ENCODE measurements at regions not wholly inside any gene's neighbourhood (a gene's known extent, or its start where the extent isn't known, plus 50 kb on each side); places are given as distances from the start of the nearest gene placed in this dataset.

DNA sequence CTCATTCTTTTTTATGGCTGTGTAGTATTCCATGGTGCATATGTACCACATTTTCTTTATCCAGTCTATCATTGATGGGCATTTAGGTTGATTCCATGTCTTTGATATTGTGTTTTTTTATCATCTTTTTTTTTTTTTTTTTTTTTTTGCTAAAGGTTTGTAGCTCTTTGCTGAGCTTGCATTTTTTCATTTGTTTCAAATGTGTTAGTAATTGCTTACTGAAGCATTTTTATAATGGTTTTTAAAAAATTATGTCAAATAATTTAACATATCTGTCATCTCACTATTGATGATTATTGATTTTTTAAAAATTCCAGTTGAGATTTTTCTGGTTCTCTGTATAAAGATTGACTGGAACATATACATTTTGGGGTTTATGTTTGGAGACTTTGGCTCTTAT lies 934.6 kb downstream of the TUSC7 start (continued):
- TF ChIP-seq TOX (CRISPR knock-in tag; IDR thresholded peaks at IDR 0.05; ENCODE audit: borderline replicate concordance) (no peak), BACH2 (CRISPR knock-in tag; IDR thresholded peaks at IDR 0.05; ENCODE audit: borderline replicate concordance) (no peak), ESRRG (CRISPR knock-in tag; IDR thresholded peaks at IDR 0.05) (no peak)
- TF ChIP-seq, protein P1, sequence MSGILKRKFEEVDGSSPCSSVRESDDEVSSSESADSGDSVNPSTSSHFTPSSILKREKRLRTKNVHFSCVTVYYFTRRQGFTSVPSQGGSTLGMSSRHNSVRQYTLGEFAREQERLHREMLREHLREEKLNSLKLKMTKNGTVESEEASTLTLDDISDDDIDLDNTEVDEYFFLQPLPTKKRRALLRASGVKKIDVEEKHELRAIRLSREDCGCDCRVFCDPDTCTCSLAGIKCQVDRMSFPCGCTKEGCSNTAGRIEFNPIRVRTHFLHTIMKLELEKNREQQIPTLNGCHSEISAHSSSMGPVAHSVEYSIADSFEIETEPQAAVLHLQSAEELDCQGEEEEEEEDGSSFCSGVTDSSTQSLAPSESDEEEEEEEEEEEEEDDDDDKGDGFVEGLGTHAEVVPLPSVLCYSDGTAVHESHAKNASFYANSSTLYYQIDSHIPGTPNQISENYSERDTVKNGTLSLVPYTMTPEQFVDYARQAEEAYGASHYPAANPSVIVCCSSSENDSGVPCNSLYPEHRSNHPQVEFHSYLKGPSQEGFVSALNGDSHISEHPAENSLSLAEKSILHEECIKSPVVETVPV (CRISPR knock-in tag; IDR thresholded peaks at IDR 0.05): no peak

DNA sequence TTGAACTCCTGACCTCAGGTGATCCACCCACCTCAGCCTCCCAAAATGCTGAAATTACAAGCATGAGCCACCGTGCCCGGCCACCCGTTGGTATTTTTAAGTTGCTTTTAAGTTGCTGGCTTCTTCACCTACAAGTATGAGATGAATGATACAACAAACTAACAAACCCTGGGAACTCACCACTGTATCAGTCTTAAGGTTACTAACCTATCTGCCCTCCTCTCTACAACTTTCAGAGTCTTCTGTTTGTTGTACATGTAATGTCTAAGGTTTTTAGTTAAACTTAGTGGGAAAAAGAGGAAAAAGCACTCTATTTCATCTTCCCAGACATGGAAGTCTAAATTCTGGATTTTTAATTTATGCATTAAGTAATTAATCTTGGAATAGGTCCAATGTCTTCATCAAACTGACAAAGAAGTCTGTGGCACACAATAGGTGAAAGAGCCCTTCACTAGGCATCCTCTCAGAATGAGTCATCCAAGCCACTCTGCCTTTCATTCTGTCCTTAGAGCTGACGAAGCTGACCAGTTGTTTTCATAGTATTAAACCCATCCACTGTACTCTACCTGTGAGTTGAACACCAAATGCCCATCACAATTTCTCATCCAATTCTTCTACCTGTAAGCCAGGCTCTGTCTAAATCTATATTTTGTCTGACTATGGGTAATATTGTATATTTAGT lies 936.1 kb downstream of the TUSC7 start:
- TF ChIP-seq, protein P2, sequence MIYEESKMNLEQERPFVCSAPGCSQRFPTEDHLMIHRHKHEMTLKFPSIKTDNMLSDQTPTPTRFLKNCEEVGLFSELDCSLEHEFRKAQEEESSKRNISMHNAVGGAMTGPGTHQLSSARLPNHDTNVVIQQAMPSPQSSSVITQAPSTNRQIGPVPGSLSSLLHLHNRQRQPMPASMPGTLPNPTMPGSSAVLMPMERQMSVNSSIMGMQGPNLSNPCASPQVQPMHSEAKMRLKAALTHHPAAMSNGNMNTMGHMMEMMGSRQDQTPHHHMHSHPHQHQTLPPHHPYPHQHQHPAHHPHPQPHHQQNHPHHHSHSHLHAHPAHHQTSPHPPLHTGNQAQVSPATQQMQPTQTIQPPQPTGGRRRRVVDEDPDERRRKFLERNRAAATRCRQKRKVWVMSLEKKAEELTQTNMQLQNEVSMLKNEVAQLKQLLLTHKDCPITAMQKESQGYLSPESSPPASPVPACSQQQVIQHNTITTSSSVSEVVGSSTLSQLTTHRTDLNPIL (CRISPR knock-in tag; IDR thresholded peaks at IDR 0.05; ENCODE audit: low read depth): no peak
- TF ChIP-seq TCF4 (CRISPR knock-in tag; IDR thresholded peaks at IDR 0.05; ENCODE audit: borderline replicate concordance): no peak
- TF ChIP-seq, protein P1 (CRISPR knock-in tag; IDR thresholded peaks at IDR 0.05): no peak
- TF ChIP-seq, protein P3, sequence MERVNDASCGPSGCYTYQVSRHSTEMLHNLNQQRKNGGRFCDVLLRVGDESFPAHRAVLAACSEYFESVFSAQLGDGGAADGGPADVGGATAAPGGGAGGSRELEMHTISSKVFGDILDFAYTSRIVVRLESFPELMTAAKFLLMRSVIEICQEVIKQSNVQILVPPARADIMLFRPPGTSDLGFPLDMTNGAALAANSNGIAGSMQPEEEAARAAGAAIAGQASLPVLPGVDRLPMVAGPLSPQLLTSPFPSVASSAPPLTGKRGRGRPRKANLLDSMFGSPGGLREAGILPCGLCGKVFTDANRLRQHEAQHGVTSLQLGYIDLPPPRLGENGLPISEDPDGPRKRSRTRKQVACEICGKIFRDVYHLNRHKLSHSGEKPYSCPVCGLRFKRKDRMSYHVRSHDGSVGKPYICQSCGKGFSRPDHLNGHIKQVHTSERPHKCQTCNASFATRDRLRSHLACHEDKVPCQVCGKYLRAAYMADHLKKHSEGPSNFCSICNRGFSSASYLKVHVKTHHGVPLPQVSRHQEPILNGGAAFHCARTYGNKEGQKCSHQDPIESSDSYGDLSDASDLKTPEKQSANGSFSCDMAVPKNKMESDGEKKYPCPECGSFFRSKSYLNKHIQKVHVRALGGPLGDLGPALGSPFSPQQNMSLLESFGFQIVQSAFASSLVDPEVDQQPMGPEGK (CRISPR knock-in tag; IDR thresholded peaks at IDR 0.05; ENCODE audit: borderline replicate concordance): no peak
- no peak for TF ChIP-seq ESRRG (CRISPR knock-in tag; IDR thresholded peaks at IDR 0.05)
- TF ChIP-seq ZC3H10 (CRISPR knock-in tag; IDR thresholded peaks at IDR 0.05): no peak
- no peak for TF ChIP-seq ARNTL (CRISPR knock-in tag; IDR thresholded peaks at IDR 0.05; ENCODE audit: borderline replicate concordance, low read depth)
- no peak for TF ChIP-seq BACH2 (CRISPR knock-in tag; IDR thresholded peaks at IDR 0.05; ENCODE audit: borderline replicate concordance)
- TF ChIP-seq, protein P4, sequence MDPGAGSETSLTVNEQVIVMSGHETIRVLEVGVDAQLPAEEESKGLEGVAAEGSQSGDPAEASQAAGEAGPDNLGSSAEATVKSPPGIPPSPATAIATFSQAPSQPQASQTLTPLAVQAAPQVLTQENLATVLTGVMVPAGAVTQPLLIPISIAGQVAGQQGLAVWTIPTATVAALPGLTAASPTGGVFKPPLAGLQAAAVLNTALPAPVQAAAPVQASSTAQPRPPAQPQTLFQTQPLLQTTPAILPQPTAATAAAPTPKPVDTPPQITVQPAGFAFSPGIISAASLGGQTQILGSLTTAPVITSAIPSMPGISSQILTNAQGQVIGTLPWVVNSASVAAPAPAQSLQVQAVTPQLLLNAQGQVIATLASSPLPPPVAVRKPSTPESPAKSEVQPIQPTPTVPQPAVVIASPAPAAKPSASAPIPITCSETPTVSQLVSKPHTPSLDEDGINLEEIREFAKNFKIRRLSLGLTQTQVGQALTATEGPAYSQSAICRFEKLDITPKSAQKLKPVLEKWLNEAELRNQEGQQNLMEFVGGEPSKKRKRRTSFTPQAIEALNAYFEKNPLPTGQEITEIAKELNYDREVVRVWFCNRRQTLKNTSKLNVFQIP (CRISPR knock-in tag; IDR thresholded peaks at IDR 0.05; ENCODE audit: borderline replicate concordance, low read depth): no peak
- TF ChIP-seq ZNF8 (CRISPR knock-in tag; IDR thresholded peaks at IDR 0.05): no peak
- no peak for TF ChIP-seq PPARA (CRISPR knock-in tag; IDR thresholded peaks at IDR 0.05; ENCODE audit: borderline replicate concordance)

DNA sequence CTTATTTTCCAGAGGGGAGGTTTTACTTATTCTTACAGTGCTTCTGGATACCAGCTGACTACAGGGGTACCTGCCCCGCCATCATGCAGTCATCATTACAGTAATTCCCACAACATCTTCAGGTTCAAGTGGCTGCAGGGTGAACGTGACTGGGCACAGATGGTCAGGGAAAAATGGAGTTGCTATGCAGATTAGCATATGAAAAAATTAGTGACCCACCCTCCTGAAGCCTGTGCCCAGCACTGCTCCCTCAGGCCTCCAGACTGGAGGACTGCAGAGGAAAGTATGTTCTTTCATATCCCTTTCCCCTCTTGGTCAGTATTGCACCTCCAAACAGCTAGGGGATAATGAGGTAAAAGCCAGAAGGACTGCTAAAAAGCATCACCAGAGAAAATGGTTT lies 937.9 kb downstream of the TUSC7 start:
- no peak for TF ChIP-seq ZFP3 (CRISPR knock-in tag; IDR thresholded peaks at IDR 0.05)
- TF ChIP-seq GLIS3 (CRISPR knock-in tag; IDR thresholded peaks at IDR 0.05): no peak
- no peak for TF ChIP-seq BACH2 (CRISPR knock-in tag; IDR thresholded peaks at IDR 0.05; ENCODE audit: borderline replicate concordance)
- TF ChIP-seq, protein P3 (CRISPR knock-in tag; IDR thresholded peaks at IDR 0.05; ENCODE audit: borderline replicate concordance): no peak
- no peak for TF ChIP-seq ZFP30 (CRISPR knock-in tag; IDR thresholded peaks at IDR 0.05)
- TF ChIP-seq, protein P4 (CRISPR knock-in tag; IDR thresholded peaks at IDR 0.05; ENCODE audit: borderline replicate concordance, low read depth): no peak
- TF ChIP-seq PPARA (CRISPR knock-in tag; IDR thresholded peaks at IDR 0.05; ENCODE audit: borderline replicate concordance): no peak
- TF ChIP-seq TOX (CRISPR knock-in tag; IDR thresholded peaks at IDR 0.05; ENCODE audit: borderline replicate concordance): no peak
- no peak for TF ChIP-seq RARB (CRISPR knock-in tag; IDR thresholded peaks at IDR 0.05)

More for the DNA sequence above, 936.1 kb downstream of the TUSC7 start:
- 0 out of 3 replicates have a peak, but pooled peaks have one; percentile 31 for ATAC-seq

More for the DNA sequence above, 937.9 kb downstream of the TUSC7 start:
- ATAC-seq: no peak

All from SK-N-SH treated with all-trans-retinoic acid at 6 μM for 48 hours (cell line).